Medulla oblongata (tissue), 1 donor: ENCODE measurements at regions not wholly inside any gene's neighbourhood (a gene's known extent, or its start where the extent isn't known, plus 50 kb on each side); places are given as distances from the start of the nearest gene placed in this dataset.
"Not testable (repeated sequence)": the region's sequence is repeated elsewhere in the genome, so short reads cannot be mapped to it uniquely, and the experiment has no call there.

ENCODE experiments used
- DNase-seq: peaks from one replicate; pipeline ENCODE4 v3.0.0-alpha.2; 2015; ENCODE audit errors: extremely low spot score

- no peak for DNase-seq
Measured at GRCh38 chr15:70525551-70525950, 237.8 kb downstream of the UACA start.

GRCh38 chr15:70524470-70524869, 238.9 kb downstream of the UACA start:
- no peak for DNase-seq

GRCh38 chr15:70523616-70524015, 239.7 kb downstream of the UACA start:
- DNase-seq: no peak

GRCh38 chr15:70523192-70523591, 240.2 kb downstream of the UACA start:
- DNase-seq: no peak

GRCh38 chr15:70522323-70522966, 240.9 kb downstream of the UACA start:
- no peak for DNase-seq

GRCh38 chr15:70521576-70522322, 241.6 kb downstream of the UACA start:
- no peak for DNase-seq

GRCh38 chr15:70519616-70520015, 243.7 kb downstream of the UACA start:
- no peak for DNase-seq

GRCh38 chr15:70519004-70519365, 244.4 kb downstream of the UACA start:
- no peak for DNase-seq

- DNase-seq: no peak
Measured at GRCh38 chr15:70518201-70519003, 245.0 kb downstream of the UACA start.

- no peak for DNase-seq
Measured at GRCh38 chr15:70517194-70517590, 246.2 kb downstream of the UACA start.

GRCh38 chr15:70516408-70517193, 246.8 kb downstream of the UACA start:
- no peak for DNase-seq

- DNase-seq: no peak
Measured at GRCh38 chr15:70514251-70514650, 249.1 kb downstream of the UACA start.

GRCh38 chr15:70513819-70514218, 249.5 kb downstream of the UACA start:
- no peak for DNase-seq

- no peak for DNase-seq
Measured at GRCh38 chr15:70512772-70513362, 250.5 kb downstream of the UACA start.

- DNase-seq: not testable (repeated sequence)
Measured at GRCh38 chr15:70511972-70512587, 251.3 kb downstream of the UACA start.

GRCh38 chr15:70510433-70510832, 252.9 kb downstream of the UACA start:
- DNase-seq: no peak

GRCh38 chr15:70509731-70510143, 253.6 kb downstream of the UACA start:
- no peak for DNase-seq

GRCh38 chr15:70509282-70509662, 254.1 kb downstream of the UACA start:
- no peak for DNase-seq

- no peak for DNase-seq
Measured at GRCh38 chr15:70508561-70509281, 254.6 kb downstream of the UACA start.

- DNase-seq: no peak
Measured at GRCh38 chr15:70507772-70508371, 255.5 kb downstream of the UACA start.
